Osteoblast (primary cell): ENCODE measurements at regions not wholly inside any gene's neighbourhood (a gene's known extent, or its start where the extent isn't known, plus 50 kb on each side); places are given as distances from the start of the nearest gene placed in this dataset.

Experiments used
- DNase-seq: peaks from one replicate; pipeline ENCODE4 v3.0.0; 2011; ENCODE audit warnings: low spot score, mixed read lengths; ENCODE audit not compliant: insufficient read length; ENCODE audit errors: missing footprints
- H2AFZ ChIP-seq: 2 replicates; pipeline ENCODE4 v1.6.0; 2011; ENCODE audit warnings: mild to moderate bottlenecking, low read length
- H3K27ac ChIP-seq: 2 replicates; pipeline ENCODE4 v1.5.1; 2011; ENCODE audit warnings: mild to moderate bottlenecking, low read depth, low read length, moderate library complexity
- H3K27me3 ChIP-seq: 2 replicates; pipeline ENCODE4 v1.6.0; 2012; ENCODE audit warnings: mild to moderate bottlenecking, control low read depth, inconsistent platforms, low read length, moderate library complexity; ENCODE audit not compliant: insufficient read depth
- H3K36me3 ChIP-seq: 2 replicates; pipeline ENCODE4 v1.5.1; 2011; ENCODE audit warnings: mild to moderate bottlenecking, low read length, control low read depth, moderate library complexity; ENCODE audit not compliant: insufficient read depth
- H3K4me1 ChIP-seq: 2 replicates; pipeline ENCODE4 v1.5.1; 2011; ENCODE audit warnings: mild to moderate bottlenecking, low read length, control low read depth, moderate library complexity; ENCODE audit not compliant: insufficient read depth
- H3K4me2 ChIP-seq: 2 replicates; pipeline ENCODE4 v1.6.0; 2011; ENCODE audit warnings: mild to moderate bottlenecking, low read length; ENCODE audit not compliant: insufficient read depth
- H3K4me3 ChIP-seq: fragments of 200-600 bp; sonication (generic); 3 replicates; pipeline ENCODE4 v1.5.1; 2012; ENCODE audit warnings: mild to moderate bottlenecking, low read length, inconsistent platforms; ENCODE audit not compliant: insufficient read depth
- H3K79me2 ChIP-seq: 2 replicates; pipeline ENCODE4 v1.6.0; 2012; ENCODE audit warnings: mild to moderate bottlenecking, low read length, control low read depth, inconsistent platforms; ENCODE audit not compliant: insufficient read depth
- H3K9me3 ChIP-seq: 2 replicates; pipeline ENCODE4 v1.5.1; 2011; ENCODE audit warnings: low read depth, low read length, control low read depth
- H4K20me1 ChIP-seq: 2 replicates; pipeline ENCODE4 v1.6.0; 2012; ENCODE audit warnings: mild to moderate bottlenecking, low read length, control low read depth; ENCODE audit not compliant: insufficient read depth
- TF ChIP-seq, protein P1 (sequence below): IDR thresholded peaks from 2 replicates; pipeline ENCODE4 v1.5.1; 2011; ENCODE audit warnings: mild to moderate bottlenecking, low read depth, low read length, moderate library complexity; ENCODE audit errors: extremely low read depth

- H3K9me3 ChIP-seq: no peaks in the 10 kb centered on the region
- H3K4me3 ChIP-seq: no peak overlapping the region
- peak overlapping the region; percentile 47 for H3K4me2 ChIP-seq
- H3K4me1 ChIP-seq: peaks cover 4% of the 10 kb centered on the region
- TF ChIP-seq, protein P1, sequence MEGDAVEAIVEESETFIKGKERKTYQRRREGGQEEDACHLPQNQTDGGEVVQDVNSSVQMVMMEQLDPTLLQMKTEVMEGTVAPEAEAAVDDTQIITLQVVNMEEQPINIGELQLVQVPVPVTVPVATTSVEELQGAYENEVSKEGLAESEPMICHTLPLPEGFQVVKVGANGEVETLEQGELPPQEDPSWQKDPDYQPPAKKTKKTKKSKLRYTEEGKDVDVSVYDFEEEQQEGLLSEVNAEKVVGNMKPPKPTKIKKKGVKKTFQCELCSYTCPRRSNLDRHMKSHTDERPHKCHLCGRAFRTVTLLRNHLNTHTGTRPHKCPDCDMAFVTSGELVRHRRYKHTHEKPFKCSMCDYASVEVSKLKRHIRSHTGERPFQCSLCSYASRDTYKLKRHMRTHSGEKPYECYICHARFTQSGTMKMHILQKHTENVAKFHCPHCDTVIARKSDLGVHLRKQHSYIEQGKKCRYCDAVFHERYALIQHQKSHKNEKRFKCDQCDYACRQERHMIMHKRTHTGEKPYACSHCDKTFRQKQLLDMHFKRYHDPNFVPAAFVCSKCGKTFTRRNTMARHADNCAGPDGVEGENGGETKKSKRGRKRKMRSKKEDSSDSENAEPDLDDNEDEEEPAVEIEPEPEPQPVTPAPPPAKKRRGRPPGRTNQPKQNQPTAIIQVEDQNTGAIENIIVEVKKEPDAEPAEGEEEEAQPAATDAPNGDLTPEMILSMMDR: no peak
- no peaks in the 10 kb centered on the region for H4K20me1 ChIP-seq
- peak overlapping the region; percentile 66 for H2AFZ ChIP-seq
- no peaks in the 10 kb centered on the region for H3K36me3 ChIP-seq
- no peak overlapping the region for H3K27ac ChIP-seq
- no peaks in the 10 kb centered on the region for H3K27me3 ChIP-seq
- H3K79me2 ChIP-seq: no peaks in the 10 kb centered on the region
- DNase-seq: no peak
These were observed 318.9 kb upstream of the JAG1 start for GRCh38 chr20:10992731-10993130.

- no peaks in the 10 kb centered on the region for H3K36me3 ChIP-seq
- no peak for DNase-seq
- H3K4me1 ChIP-seq: peaks cover 4% of the 10 kb centered on the region
- no peaks in the 10 kb centered on the region for H3K9me3 ChIP-seq
- H4K20me1 ChIP-seq: no peaks in the 10 kb centered on the region
- no peak overlapping the region for H3K27ac ChIP-seq
- H2AFZ ChIP-seq: no peak overlapping the region
- no peak overlapping the region for H3K4me3 ChIP-seq
- TF ChIP-seq, protein P1: no peak
- H3K27me3 ChIP-seq: no peaks in the 10 kb centered on the region
- no peaks in the 10 kb centered on the region for H3K79me2 ChIP-seq
- no peak overlapping the region for H3K4me2 ChIP-seq
These were observed 321.3 kb upstream of the JAG1 start for GRCh38 chr20:10994991-10995700.

DNA sequence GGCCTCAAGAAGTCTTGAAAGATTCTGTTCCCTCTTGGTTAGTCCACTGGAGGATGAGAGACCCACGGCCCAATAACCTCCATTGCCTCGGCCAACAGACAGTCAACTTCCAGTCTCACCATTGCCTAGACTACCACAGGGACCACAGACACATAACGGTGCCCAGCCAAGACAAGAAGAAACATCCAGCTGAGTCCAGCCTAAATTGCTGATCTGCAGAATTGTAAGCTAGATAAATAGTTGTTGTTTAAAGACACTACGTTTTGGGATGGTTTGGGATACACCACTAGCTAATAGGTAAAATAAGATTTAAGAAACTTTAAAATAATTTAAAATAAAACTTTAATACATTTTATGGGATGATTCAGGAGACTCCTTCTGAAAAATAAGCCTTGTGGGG lies 324.7 kb upstream of the JAG1 start:
- Histone ChIP-seq H3K27me3 (no peaks in the 10 kb centered on the region), H4K20me1 (no peaks in the 10 kb centered on the region), H3K4me3 (no peak overlapping the region), H3K36me3 (no peaks in the 10 kb centered on the region), H3K4me1 (peaks cover 13% of the 10 kb centered on the region), H3K79me2 (no peaks in the 10 kb centered on the region), H3K9me3 (no peaks in the 10 kb centered on the region), H2AFZ (no peak overlapping the region), H3K4me2 (no peak overlapping the region), H3K27ac (no peak overlapping the region)
- TF ChIP-seq, protein P1: no peak
- DNase-seq: no peak

GRCh38 chr20:11000416-11000815 lies 326.6 kb upstream of the JAG1 start:
- no peaks in the 10 kb centered on the region for H3K9me3 ChIP-seq
- peaks cover 13% of the 10 kb centered on the region for H3K4me1 ChIP-seq
- no peak overlapping the region for H3K4me2 ChIP-seq
- no peak overlapping the region for H3K27ac ChIP-seq
- no peak overlapping the region for H2AFZ ChIP-seq
- TF ChIP-seq, protein P1: no peak
- H3K79me2 ChIP-seq: no peaks in the 10 kb centered on the region
- no peaks in the 10 kb centered on the region for H4K20me1 ChIP-seq
- H3K36me3 ChIP-seq: no peaks in the 10 kb centered on the region
- H3K27me3 ChIP-seq: no peaks in the 10 kb centered on the region
- DNase-seq: no peak
- no peak overlapping the region for H3K4me3 ChIP-seq
